HG03139 (cell line): ENCODE measurements at regions not wholly inside any gene's neighbourhood (a gene's known extent, or its start where the extent isn't known, plus 50 kb on each side); places are given as distances from the start of the nearest gene placed in this dataset.

Experiments
- ATAC-seq: cut with Tn5 transposase; IDR thresholded peaks from one replicate; pipeline ENCODE4 v1.9.1; 2021; ENCODE audit not compliant: unreplicated experiment

DNA sequence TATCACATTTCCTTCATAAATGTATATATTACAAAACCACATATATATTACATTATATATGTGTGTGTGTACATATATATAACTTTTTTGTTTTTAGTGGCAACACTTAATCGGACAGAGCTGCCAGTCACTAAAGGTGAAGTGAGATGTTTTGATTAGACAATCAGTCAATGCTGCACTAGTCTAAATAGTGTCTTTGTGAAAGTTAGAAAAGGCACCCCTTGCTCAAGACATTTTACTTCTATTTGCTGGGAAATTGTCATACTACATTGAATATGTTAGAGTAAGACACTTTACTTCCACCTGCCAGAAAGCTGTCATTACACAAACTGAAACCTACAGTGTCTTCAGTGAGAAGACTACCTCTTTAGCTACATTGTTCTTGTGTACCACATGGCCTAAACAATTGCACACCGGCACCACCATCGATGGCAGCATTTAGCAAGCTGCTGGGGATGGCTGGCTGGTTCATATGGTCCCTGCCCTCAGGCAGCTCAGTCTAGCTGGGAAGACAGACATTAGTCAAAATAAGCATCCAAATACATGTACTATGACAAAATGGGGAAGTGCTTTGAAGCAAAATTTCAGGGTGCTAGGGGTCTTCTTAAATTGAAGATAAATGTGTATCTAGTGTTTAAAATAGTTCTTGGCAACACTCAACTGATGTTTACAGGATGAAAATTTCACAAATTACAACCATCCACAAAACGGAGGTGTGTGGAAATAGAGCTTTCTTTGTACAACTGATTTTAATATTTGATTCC lies 148.1 kb upstream of the GATB start:
- no peak for ATAC-seq

GRCh38 chr4:151908201-151908600 lies 147.4 kb upstream of the GATB start:
- ATAC-seq = no peak

DNA sequence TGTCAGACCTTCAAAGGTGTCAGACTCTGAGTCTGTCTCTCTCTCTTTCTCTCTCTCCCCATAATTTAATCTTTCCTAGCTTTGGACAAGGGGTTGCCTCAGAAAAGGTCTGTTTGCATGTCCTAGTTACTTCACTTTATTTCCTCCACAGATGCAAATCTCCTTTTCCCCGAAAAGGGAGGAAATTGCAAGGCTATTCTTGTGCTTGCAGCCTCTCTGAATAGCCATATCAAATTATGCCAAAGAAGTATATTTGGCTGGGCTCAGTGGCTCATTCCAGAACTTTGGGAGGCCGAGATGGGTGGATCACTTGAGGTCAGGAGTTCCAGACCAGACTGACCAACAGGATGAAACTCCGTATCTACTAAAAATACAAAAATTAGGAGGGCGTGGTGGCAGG lies 145.6 kb upstream of the GATB start:
- no peak for ATAC-seq

DNA sequence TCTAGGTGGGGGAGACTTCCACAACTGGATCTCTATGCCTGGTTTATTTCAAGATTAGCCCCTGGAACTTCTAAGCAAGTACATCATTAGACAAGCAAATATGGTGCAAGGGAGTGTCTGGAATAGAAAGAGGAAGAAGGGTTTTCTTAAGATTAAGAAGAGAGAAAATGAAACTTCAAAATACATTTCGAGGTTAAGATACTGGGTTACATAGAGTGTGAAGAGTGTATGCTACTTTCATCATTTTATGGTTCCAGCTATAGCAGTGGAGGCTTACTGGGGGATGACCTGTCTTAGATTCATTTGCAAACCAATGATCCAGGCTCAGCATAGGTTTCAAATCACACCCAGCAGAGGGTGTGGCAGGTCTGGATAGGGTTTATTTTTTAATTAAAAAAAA lies 144.4 kb upstream of the GATB start:
- peak; percentile 93 for ATAC-seq

- no peak for ATAC-seq
Measured at GRCh38 chr4:151901631-151902030, 140.8 kb upstream of the GATB start.

DNA sequence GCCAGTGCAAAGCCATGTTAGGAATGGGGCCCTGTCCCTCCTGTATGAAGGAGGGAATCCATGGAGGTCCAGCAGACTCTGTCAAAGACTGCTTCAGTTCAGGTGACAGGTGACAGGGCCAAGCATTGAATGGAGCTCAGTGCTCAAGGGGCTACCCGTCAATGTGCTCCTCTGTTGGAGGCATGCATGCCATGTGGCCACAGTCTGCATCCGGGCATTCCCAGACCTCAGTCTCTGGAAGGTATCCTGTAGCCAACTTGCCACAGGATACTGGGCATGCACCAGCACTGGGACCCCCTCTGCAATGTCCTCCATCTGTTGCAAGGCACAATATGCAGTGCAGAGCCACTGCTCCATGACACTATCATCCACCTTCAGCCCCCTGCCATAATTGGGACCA lies 136.1 kb upstream of the GATB start:
- no peak for ATAC-seq

DNA sequence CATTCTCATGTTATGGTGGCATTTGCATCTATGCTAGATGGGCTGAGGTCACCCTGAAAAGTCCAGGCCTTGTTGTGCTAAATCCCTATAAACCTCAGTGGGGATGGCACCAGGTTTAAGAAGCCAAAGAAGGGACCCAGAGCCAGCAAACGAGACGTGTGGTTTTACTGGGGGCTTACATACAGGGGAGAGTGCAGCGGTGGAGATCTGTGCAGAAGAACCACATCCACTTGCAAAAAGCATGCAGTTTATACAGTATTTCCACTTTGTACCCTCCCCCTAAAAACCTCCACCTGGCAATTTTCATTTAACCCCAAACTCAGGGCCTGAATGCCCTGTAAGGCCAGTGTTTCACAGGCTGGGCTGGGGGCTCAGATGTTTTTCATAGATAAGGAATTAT lies 134.9 kb upstream of the GATB start:
- ATAC-seq = no peak

DNA sequence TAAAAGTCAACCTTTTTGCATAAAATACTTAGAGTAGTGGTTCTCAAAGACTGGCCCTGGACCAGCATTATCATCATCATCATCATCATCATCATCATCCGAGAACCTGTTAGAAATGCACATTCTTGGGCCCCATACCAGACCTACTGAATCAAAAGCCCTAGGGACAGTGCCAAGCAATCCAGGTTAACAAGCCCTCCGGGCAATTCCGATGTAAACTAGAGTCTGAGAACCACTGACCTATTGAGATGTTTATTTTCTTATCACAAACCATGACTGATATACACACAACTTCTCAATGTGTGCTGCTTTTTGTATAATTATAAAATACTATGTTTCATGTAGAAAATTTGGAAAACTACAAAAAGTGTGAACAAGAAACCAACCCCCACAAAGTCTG lies 133.4 kb upstream of the GATB start:
- ATAC-seq = no peak

GRCh38 chr4:151888367-151888866 lies 127.6 kb upstream of the GATB start:
- ATAC-seq = peak; percentile 39

GRCh38 chr4:151887816-151888180 lies 127.0 kb upstream of the GATB start:
- ATAC-seq = peak; percentile 19

DNA sequence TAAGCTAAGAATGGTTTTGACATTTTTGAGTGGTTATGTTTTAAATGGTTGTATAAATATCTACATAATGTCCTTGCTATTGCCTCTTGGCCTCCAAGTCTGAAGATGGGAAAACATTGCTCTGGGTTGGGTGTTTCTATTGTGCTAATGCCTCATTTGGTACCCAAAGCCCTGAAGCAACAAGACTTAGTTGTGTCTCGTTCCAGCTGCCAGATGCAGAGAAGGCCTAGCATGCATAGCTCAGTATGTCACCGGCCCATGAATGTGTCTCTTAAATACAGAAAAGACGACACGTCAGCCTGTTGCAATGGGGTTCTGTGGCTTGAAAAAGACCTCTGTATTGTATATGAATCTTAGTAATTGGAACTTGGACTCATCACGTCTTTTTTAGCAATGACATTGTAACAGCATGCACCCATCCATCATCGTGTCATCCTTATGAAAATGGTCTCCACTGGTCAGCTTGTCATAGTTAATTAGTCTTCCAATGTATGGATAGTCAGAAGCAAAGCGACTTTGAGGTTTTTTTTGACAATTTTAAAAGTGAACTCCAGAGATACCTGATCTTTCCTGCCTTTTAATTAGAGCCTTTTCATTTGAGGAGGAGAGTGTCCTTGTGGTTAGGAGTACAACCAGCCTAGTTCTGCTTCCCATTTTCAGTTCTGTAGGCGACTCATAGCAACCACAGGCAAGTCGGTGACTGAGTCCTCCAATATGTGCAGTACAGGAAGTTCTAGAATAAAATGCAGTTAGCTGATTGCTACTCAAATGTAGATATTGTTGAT lies 126.4 kb upstream of the GATB start:
- peak; percentile 70 for ATAC-seq

GRCh38 chr4:151885123-151885522 lies 124.3 kb upstream of the GATB start:
- no peak for ATAC-seq

DNA sequence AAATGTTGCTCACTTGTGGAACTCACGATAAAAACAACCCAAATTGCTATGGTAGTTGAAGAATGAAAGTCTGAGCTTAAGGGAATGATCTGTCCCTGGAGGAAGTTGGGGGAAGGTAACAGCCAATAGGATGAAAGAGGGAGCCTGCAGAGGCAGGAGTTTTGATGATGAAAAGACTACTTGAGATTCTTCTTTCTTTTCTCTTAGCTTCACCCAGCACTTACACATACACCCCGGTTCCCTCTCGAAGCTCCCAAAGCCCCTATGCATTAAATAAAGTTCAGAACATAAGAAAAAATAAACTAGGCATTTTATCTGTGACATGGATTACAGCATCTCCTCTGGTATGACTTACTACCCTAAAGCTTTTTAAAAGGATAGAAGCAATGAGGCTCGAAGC lies 122.9 kb upstream of the GATB start:
- no peak for ATAC-seq

DNA sequence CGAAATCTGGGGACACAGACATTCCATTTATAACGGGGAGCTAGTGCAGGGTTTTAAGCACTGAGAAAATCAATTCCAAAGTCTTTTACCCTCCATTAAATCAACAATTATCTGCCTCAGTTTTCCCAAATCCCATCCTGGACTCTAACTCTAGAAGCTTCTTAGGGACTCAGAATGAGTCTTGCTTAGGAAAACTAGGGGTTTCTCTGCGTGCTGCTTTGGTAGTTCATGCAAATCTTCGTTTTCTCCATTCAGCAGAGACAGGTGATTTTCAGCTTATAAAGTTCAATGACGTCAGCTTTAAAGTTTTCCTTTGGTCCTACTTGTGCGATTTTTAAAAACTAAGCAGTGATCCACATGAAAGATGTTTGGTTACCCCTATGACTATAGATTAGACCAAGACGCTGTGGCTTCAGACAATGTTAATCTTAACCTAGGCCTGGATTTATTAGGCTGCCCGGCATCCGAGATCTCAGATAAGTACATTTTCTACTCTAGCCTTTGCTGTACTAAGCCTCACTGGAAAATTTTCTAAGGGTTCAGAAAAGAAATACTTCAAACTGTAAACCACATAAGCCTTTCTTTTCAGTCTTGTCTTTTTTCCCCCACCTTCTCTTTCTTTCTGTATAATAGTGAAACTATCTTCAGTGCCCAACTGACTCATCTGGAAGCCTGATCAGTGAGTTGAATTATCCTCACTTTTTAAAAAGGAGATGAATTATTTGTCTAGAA lies 121.4 kb upstream of the GATB start:
- peak; percentile 45 for ATAC-seq

GRCh38 chr4:151879705-151880445 lies 119.1 kb upstream of the GATB start:
- ATAC-seq = no peak

DNA sequence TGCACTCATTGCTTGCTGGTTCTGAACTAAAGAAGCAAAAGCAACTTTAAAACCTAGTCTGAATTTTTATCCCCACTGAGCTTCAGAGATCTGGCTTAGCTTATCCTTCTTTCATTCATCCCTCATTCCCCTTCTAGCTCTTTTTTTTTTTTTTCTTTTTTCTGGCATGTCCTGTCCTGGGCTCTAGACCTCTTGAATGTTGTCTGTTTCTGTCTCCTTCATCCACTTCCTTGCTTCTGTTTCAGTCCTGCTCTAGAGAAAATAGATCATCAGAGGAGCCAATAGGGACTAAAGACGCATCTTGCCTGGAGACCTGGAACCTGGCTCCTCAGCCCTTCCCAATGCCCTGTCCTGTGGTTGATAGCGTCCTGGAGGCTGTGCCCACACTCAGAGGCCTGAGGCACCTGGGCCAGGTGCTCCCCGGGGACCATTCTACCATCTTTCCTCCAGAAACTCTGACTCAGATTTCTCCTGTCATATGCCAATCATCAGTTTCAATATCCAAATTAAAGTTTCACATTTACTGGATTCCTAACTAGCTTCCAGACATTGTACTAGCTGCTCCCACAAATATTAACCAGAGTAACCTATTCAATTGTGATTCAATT lies 115.7 kb upstream of the GATB start:
- no peak for ATAC-seq

- ATAC-seq = no peak
Measured at GRCh38 chr4:151874328-151874727, 113.5 kb upstream of the GATB start.

GRCh38 chr4:151866592-151866918 lies 105.7 kb upstream of the GATB start:
- no peak for ATAC-seq

- ATAC-seq = no peak
Measured at GRCh38 chr4:151865744-151866591, 105.2 kb upstream of the GATB start.

DNA sequence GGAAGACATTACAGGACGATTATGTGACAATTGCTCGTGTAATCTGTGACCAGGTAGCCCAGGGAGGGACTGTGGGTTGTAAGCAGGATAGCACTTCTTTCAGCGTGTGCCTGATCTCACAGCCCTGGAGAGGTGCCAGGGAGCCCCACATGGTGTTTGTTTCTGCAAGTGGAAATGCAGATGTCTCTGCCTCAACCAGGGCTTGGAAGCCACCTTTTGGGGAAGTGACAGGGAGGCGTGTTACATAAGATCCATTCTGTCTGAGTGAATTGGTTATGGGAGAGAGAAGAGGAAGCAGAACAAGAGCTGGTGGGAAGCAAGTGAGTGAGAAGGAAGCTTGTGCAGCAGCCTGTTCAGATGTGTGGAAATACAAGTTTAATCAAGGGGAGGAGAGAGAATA lies 104.5 kb upstream of the GATB start:
- no peak for ATAC-seq
